GM12872 (cell line): ENCODE measurements at regions not wholly inside any gene's neighbourhood (a gene's known extent, or its start where the extent isn't known, plus 50 kb on each side); places are given as distances from the start of the nearest gene placed in this dataset.

ENCODE experiments used
- CTCF ChIP-seq: IDR thresholded peaks from 3 replicates; pipeline ENCODE4 v1.5.1; 2011; ENCODE audit warnings: low read depth, mild to moderate bottlenecking, low read length, moderate library complexity; ENCODE audit not compliant: insufficient read depth

DNA sequence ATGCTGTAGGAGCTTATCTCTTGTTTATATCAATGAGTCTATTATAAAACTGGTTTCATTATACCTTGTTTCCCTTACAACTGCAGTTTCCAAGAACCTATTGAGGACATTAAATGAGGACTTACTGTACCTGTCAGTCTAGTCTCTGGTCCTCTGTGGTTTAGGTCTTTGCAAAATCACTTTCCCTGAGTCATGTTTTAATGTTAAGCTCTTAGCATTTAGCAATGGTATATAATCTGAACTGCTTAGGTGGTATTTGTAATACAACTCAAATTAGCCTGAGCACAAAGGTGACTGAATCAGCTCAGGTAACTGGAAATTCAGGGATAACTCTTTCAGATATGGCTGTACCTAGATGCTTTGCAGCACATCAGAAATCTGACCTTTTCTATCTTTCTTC, 418.3 kb upstream of the SPRED2 start:
- no peak for TF ChIP-seq CTCF

DNA sequence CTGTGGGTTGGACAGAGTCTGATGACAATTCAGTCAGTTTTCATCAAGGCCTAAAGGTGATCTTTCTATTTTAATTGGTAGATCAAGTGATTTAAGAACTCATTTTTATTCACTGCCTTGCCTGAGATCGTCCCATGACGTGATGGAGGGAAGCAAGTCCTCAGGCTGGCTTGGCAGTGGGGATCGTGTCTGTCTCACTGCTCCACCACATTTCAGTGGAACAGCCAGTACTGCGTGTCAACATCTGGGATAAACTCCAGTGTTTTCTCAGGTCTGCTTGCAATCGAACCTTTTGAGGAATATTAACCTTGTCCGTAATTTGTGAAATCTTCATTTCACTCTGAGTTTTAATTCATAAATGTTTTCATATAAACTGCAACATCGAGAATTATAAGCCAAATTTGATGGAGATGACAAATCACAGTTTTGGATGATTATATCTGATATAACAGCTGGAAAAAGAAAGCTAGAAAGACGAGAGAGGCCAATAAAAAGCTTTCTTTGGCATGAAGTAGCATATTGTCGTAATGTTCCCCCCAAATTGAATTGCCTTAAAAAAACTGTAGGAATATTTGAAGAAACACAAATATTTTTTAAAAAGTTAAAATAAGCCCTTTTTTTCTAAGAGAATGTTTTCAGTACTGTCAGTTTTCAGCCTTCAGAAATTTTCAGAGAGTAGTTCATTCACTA, 414.7 kb upstream of the SPRED2 start:
- no peak for TF ChIP-seq CTCF

DNA sequence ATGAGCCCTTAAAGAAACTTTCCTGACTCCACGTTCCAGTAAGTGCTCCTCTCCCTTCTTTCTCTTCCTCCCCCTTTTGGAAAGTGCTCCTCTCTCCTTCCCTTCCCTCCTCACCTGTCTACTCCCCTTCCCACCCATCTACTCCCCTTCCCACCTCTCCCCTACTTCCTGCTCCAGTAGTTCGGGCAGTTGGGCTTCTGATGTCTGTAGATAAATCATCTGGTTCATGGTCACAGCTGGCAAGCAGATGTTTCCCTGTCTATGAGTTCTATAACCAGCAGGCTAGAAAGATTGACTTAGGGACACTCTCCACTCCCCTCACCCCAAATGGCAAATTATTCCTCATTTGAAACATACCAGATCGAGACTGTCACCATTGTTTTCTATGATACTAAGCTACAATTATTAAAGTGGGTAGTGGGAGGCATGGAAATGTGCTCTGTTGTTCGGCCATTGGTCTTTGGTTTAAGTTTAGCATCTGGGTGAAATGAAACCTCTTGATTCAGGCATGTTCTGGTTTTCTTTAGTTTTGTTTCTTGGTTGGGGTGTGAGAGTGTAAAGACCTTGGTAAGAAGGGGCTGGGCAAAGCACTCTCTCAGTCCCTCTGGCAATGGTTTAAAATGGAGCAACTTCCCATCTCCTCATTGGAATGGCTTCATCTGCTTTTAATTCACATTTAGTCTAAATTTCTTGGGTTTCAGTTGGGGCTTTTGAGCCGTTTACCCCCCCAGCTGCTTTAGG, 413.2 kb upstream of the SPRED2 start:
- TF ChIP-seq CTCF = no peak

DNA sequence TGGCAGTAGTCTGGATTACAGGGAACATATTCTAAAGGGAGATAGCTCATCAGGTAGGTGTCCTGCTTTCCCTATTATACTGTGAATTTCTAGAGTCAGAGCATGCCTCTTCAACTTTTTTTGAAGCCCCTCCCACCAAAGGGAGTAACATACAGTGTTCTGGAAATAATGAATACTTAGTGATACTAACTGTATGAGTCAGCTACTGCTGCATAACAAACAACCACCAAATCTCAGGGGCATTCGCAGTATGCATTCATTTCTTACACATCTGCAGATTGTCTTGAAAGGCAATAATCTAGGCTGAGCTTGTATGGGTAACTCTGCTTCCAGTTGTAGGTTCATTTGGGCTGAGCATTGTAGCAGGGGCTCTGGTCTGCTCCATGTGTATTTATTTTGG, 409.7 kb upstream of the SPRED2 start:
- TF ChIP-seq CTCF = no peak

DNA sequence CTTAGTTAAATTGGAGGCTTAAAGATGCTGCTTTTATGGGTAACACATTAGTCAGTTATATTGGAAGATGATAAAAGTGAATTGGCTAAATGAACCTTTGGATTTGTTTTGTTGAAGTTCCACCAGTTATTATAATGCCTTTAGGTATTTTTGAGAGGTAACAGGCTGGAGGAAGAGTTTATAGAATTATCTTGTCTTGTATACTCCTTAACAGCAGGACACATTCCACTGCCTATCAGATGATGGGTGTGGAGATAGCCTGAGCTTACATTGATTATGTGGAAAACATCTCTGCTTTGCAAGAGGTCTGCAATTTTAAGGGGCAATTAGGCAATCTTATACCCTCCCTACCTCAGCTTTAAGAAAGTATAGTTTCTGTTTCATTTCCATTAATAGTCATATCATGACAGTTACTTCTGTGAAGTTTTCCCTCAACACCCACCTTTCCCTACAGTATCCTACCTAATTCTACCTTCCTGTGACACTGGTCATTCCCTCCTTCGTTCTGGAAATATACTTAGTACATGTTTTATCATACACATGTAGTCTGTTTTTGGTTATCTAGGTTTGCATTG, 403.7 kb upstream of the SPRED2 start:
- TF ChIP-seq CTCF = no peak

DNA sequence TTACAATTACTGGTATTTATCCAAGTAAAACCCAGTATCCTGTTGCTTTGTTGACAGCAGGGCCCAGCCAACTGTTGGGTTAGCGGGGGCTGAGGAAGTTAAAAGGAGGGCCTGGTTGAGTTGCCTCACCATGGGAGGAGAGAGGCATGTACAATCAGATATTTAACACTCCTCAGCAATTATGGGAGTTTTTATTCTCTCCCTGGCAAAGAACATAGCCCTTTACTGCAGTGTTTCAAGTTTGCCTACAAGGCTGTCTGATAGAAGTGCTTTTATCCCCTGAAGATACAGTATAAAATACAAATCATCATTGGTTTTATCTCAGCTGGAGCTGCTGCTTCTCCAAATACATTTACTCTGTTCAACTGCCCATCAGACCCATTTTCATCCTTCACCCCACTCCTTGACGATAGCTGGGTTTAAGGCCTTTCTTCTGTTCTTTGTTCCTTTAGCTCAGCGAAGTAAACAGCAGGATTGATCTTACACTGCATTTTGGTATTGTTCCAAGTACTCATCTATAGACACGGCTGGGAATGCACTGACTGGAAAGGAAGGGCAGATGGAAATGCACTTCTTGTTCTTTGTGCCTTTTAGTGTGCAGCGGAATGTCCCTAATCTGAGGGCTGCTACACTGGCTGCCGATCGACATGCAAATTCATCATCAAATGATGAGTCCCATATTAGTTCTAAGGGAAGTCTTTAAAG, 402.5 kb upstream of the SPRED2 start:
- no peak for TF ChIP-seq CTCF

DNA sequence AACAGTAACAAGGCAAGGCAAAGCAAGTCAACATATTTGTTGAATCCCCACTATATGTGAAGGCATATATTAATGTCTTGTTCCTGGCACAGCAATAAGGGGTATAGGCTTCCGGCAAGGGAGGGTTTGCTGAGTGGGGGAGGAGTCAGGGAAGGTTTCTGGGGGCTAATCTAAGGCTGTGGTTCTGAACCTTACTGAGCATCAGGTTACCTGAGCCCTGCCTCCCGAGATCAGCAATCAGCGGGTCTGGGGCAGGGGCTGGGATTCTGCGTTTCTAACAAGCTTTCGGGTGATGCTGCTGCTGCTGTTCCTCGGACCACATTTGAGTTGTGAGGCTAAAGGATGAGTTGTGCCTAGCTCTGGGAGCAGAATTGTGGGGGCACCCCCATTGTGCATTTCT, 401.7 kb upstream of the SPRED2 start:
- TF ChIP-seq CTCF = no peak
